ENCODE measurements at regions not wholly inside any gene's neighbourhood (a gene's known extent, or its start where the extent isn't known, plus 50 kb on each side); places are given as distances from the start of the nearest gene placed in this dataset.

GRCh38 chr13:100753376-100753775 is 78.8 kb upstream of the TMTC4 start:
- intact Hi-C loops (cut with micrococcal nuclease): no loop called here
- ChIA-PET POLR2A (no interaction called here), CTCF (no interaction called here), RAD21 (ENCODE audit: low non-redundant PET in 1 of 2, low total read pairs in 2 of 2, uncharacterized antibody in 2 of 2, unreplicated experiment in 2 of 2) (no interaction called here)
- H3K9ac ChIP-seq (ENCODE audit: low read length): no peak overlapping the region
- peaks cover 45% of the 10 kb centered on the region for H3K27me3 ChIP-seq (ENCODE audit: insufficient read depth, low read length)
- no peak overlapping the region for H3K27ac ChIP-seq (ENCODE audit: low read depth, low read length)
- H2AFZ ChIP-seq (ENCODE audit: low read depth, low read length, poor library complexity, severe bottlenecking): no peak overlapping the region
- H3K9me2 ChIP-seq (ENCODE audit: insufficient read depth): no peaks in the 10 kb centered on the region
- H3K4me2 ChIP-seq (ENCODE audit: low read length): no peak overlapping the region
- no peak overlapping the region for H3K4me3 ChIP-seq (replicated peaks in 1 of 2; ENCODE audit: low read depth in 1 of 2, low read length in 2 of 2)
- no peaks in the 10 kb centered on the region for H3K9me3 ChIP-seq (ENCODE audit: control insufficient read depth in 1 of 2, insufficient read depth in 1 of 2, low read depth in 1 of 2, low read length in 2 of 2)
- TF ChIP-seq YY1 (IDR thresholded peaks at IDR 0.05; ENCODE audit: extremely low read depth, insufficient replicate concordance, low read depth, low read length): no peak
- TF ChIP-seq FOSL1 (IDR thresholded peaks at IDR 0.05; ENCODE audit: low read depth): no peak
- TF ChIP-seq, protein P1, sequence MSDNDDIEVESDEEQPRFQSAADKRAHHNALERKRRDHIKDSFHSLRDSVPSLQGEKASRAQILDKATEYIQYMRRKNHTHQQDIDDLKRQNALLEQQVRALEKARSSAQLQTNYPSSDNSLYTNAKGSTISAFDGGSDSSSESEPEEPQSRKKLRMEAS (IDR thresholded peaks at IDR 0.05): no peak
- no peak for TF ChIP-seq ZBTB33 (IDR thresholded peaks at IDR 0.05; ENCODE audit: extremely low read depth, insufficient replicate concordance, low read length)
- TF ChIP-seq, protein P2, sequence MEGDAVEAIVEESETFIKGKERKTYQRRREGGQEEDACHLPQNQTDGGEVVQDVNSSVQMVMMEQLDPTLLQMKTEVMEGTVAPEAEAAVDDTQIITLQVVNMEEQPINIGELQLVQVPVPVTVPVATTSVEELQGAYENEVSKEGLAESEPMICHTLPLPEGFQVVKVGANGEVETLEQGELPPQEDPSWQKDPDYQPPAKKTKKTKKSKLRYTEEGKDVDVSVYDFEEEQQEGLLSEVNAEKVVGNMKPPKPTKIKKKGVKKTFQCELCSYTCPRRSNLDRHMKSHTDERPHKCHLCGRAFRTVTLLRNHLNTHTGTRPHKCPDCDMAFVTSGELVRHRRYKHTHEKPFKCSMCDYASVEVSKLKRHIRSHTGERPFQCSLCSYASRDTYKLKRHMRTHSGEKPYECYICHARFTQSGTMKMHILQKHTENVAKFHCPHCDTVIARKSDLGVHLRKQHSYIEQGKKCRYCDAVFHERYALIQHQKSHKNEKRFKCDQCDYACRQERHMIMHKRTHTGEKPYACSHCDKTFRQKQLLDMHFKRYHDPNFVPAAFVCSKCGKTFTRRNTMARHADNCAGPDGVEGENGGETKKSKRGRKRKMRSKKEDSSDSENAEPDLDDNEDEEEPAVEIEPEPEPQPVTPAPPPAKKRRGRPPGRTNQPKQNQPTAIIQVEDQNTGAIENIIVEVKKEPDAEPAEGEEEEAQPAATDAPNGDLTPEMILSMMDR (IDR thresholded peaks at IDR 0.05 in 2 of 3, conservative IDR thresholded peaks at IDR 0.05 in 1 of 3; ENCODE audit: borderline replicate concordance in 1 of 3, insufficient read depth in 1 of 3, low read depth in 2 of 3, low read length in 2 of 3): no peak
- no peak for TF ChIP-seq RAD21 (IDR thresholded peaks at IDR 0.05; ENCODE audit: low read depth)
- TF ChIP-seq POLR2AphosphoS5 (IDR thresholded peaks at IDR 0.05; ENCODE audit: low read depth, low read length): no peak
- no peak for TF ChIP-seq EGR1 (IDR thresholded peaks at IDR 0.05; ENCODE audit: low read depth)
- no peak for TF ChIP-seq CEBPB (IDR thresholded peaks at IDR 0.05; ENCODE audit: low read depth)
- no peak for TF ChIP-seq ELF1 (IDR thresholded peaks at IDR 0.05; ENCODE audit: borderline replicate concordance, low read depth)
- TF ChIP-seq, protein P3, sequence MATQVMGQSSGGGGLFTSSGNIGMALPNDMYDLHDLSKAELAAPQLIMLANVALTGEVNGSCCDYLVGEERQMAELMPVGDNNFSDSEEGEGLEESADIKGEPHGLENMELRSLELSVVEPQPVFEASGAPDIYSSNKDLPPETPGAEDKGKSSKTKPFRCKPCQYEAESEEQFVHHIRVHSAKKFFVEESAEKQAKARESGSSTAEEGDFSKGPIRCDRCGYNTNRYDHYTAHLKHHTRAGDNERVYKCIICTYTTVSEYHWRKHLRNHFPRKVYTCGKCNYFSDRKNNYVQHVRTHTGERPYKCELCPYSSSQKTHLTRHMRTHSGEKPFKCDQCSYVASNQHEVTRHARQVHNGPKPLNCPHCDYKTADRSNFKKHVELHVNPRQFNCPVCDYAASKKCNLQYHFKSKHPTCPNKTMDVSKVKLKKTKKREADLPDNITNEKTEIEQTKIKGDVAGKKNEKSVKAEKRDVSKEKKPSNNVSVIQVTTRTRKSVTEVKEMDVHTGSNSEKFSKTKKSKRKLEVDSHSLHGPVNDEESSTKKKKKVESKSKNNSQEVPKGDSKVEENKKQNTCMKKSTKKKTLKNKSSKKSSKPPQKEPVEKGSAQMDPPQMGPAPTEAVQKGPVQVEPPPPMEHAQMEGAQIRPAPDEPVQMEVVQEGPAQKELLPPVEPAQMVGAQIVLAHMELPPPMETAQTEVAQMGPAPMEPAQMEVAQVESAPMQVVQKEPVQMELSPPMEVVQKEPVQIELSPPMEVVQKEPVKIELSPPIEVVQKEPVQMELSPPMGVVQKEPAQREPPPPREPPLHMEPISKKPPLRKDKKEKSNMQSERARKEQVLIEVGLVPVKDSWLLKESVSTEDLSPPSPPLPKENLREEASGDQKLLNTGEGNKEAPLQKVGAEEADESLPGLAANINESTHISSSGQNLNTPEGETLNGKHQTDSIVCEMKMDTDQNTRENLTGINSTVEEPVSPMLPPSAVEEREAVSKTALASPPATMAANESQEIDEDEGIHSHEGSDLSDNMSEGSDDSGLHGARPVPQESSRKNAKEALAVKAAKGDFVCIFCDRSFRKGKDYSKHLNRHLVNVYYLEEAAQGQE (IDR thresholded peaks at IDR 0.05; ENCODE audit: low read depth): no peak
- no peak for TF ChIP-seq SRF (IDR thresholded peaks at IDR 0.05; ENCODE audit: low read depth)
- TF ChIP-seq ZNF274 (IDR thresholded peaks at IDR 0.05; ENCODE audit: low read depth, low read length): no peak
- no peak for TF ChIP-seq ATF3 (IDR thresholded peaks at IDR 0.05)
- TF ChIP-seq ZFX (IDR thresholded peaks at IDR 0.05): no peak
- BruUV-seq (replicated peaks): no TSS peak
- H3K4me1 ChIP-seq (ENCODE audit: control insufficient read depth in 1 of 2, insufficient read depth in 2 of 2, low read length in 2 of 2): no peaks in the 10 kb centered on the region
- H4K20me1 ChIP-seq (ENCODE audit: insufficient read depth): no peaks in the 10 kb centered on the region
- DNase-seq (ENCODE audit: low read depth, low spot score) (no peak), ATAC-seq (no peak)
- H3K36me3 ChIP-seq (ENCODE audit: control insufficient read depth in 1 of 2, insufficient read depth in 2 of 2, low read length in 2 of 2): no peaks in the 10 kb centered on the region
- H3K79me2 ChIP-seq (ENCODE audit: insufficient read depth, low read length): no peaks in the 10 kb centered on the region

All from HCT116 (cell line).